ENCODE measurements at regions not wholly inside any gene's neighbourhood (a gene's known extent, or its start where the extent isn't known, plus 50 kb on each side); places are given as distances from the start of the nearest gene placed in this dataset.
A peak's percentile ranks its signal among the peaks of the same experiment; 100 is the strongest.

DNA sequence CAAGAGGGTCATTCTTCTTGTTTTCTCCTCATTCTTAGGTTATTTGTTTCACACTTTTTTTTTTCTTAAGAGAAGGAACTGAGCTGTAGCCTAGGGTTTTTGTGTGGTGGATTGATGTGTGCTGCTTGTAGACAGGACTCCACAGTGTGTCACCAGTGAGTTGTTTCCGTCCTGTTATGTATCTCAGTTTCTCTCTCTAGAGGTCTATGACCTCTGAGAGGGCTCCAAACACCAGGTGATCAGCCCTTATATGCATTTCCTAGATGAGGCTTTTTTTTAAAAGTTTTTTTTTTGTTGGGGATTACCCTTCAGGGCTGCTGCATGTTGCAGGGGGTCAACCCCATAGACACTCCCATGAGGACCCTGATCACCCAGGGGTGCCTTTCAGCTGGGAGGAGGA, 124.2 kb upstream of the MAST4 start:
- WGBS, 2 donors: 67 to 93% methylated on average over 1 of the region's 1 CpG
- peaks cover 0 to 15% (median 0%) of the 10 kb centered on the region in 3 donors for H3K9me3 ChIP-seq
- H3K4me1 ChIP-seq: no peaks in the 10 kb centered on the region
- H3K4me3 ChIP-seq: no peak overlapping the region
- H3K27me3 ChIP-seq: no peaks in the 10 kb centered on the region
- intact Hi-C loops (cut with DNase I): no loop called here
- TF ChIP-seq, protein P1, sequence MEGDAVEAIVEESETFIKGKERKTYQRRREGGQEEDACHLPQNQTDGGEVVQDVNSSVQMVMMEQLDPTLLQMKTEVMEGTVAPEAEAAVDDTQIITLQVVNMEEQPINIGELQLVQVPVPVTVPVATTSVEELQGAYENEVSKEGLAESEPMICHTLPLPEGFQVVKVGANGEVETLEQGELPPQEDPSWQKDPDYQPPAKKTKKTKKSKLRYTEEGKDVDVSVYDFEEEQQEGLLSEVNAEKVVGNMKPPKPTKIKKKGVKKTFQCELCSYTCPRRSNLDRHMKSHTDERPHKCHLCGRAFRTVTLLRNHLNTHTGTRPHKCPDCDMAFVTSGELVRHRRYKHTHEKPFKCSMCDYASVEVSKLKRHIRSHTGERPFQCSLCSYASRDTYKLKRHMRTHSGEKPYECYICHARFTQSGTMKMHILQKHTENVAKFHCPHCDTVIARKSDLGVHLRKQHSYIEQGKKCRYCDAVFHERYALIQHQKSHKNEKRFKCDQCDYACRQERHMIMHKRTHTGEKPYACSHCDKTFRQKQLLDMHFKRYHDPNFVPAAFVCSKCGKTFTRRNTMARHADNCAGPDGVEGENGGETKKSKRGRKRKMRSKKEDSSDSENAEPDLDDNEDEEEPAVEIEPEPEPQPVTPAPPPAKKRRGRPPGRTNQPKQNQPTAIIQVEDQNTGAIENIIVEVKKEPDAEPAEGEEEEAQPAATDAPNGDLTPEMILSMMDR (IDR thresholded peaks at IDR 0.05): no peak
- no peak for TF ChIP-seq POLR2A (IDR thresholded peaks at IDR 0.05)
- H3K36me3 ChIP-seq: no peaks in the 10 kb centered on the region
- no peak for DNase-seq
- no peak overlapping the region for H3K27ac ChIP-seq

DNA sequence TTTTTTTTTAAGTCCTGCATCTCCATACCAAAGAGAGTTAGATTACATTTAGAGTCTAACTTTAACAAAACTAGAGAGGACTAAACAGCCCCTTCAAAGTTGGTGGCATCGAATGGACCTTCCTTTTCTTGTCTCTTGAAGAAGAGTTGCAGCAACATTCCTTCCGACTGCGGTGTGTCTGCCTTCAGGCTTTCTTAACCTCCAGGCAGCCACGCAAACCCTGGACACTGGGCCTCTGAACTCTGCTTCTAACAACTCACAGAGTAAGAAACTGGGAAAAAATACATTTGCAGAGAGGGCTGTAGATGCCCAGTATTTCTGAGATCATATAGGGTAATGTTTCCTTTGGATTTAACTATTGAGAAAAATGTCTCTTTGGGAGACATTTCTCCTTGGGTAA, 120.5 kb upstream of the MAST4 start:
- H3K4me3 ChIP-seq: no peak overlapping the region
- no peaks in the 10 kb centered on the region for H3K27me3 ChIP-seq
- WGBS, 2 donors: 82 to 87% methylated on average over 4 of the region's 4 CpGs
- intact Hi-C loops (cut with DNase I): no loop called here
- H3K4me1 ChIP-seq: no peaks in the 10 kb centered on the region
- no peaks in the 10 kb centered on the region for H3K9me3 ChIP-seq
- H3K27ac ChIP-seq: no peak overlapping the region
- no peaks in the 10 kb centered on the region for H3K36me3 ChIP-seq
- no peak for DNase-seq
- TF ChIP-seq, protein P1 (IDR thresholded peaks at IDR 0.05): no peak
- TF ChIP-seq POLR2A (IDR thresholded peaks at IDR 0.05): no peak

DNA sequence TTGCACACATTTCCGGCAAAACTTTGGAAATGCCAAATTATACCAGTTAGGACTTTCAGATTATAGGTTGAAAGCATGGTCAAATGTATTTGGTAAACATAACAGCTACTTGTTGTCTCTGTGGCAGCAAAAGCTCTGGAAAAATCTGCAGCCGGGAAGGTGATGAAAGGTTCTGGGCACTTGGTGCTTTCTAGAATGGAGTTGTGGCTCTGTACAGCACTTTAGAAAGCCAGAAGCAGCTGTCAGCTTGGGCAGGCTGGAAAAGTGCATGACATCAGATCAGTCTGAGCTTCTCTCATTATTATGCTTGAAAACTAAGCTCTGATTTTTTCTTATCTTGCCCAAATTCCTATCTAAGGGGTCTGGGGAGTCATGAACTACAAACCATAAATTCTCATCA, 118.6 kb upstream of the MAST4 start:
- no peak for DNase-seq
- Histone ChIP-seq H3K4me3 (no peak overlapping the region), H3K27ac (no peak overlapping the region), H3K36me3 (no peaks in the 10 kb centered on the region), H3K9me3 (peaks cover 0 to 1% (median 0%) of the 10 kb centered on the region in 3 donors), H3K27me3 (no peaks in the 10 kb centered on the region), H3K4me1 (no peaks in the 10 kb centered on the region)
- intact Hi-C loops (cut with DNase I): no loop called here
- 75 to 76% methylated on average over 2 of the region's 2 CpGs for WGBS, 2 donors
- TF ChIP-seq, protein P1 (IDR thresholded peaks at IDR 0.05): no peak
- TF ChIP-seq POLR2A (IDR thresholded peaks at IDR 0.05): no peak

DNA sequence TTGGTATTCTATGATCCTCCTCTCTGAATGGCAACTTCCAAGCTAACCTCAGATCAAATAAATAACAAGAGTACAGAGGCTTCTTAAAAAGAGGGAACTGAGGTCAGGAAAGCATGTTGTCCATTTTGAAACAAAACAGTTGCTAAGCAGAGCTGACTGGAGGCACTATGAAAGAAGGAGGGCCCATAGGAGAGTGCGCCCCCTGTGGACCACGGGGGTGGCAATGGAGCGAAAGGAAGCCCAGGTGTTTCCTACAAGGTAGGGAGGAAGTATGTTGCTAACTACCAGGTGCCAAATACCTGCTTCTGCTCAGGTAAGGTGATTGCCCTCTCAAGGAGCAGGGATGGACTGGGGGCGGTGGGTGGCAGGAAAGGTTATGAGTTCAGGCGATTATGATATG, 101.8 kb upstream of the MAST4 start:
- Histone ChIP-seq H3K4me1 (no peaks in the 10 kb centered on the region), H3K4me3 (no peak overlapping the region), H3K9me3 (peaks cover 0 to 7% (median 0%) of the 10 kb centered on the region in 3 donors), H3K27me3 (no peaks in the 10 kb centered on the region), H3K27ac (no peak overlapping the region), H3K36me3 (no peaks in the 10 kb centered on the region)
- DNase-seq: no peak
- TF ChIP-seq, protein P1 (IDR thresholded peaks at IDR 0.05): no peak
- no peak for TF ChIP-seq POLR2A (IDR thresholded peaks at IDR 0.05)
- WGBS, 2 donors: 58 to 68% methylated on average over 4 to 5 of the region's 5 CpGs
- intact Hi-C loops (cut with DNase I): no loop called here

DNA sequence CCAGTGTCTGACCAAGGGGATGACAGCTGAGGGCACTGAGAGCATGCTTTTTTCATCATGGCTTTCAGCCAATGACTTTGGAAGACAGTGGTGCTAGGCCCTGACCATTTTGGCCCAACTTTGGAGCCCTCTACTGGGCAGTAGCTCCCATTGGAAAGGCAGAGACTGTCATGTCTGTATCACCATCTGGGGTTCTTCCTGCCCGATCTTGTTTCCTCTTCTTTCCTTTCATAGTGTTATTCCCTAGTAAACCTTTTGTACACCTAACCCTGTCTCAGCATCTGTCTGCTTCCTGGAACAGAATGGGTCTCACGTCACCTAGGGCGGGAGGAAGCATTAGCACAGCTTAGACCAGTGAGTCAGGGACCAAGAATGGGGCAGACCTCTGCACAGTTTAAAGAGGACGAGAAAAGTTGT, 97.4 kb upstream of the MAST4 start:
- no peak for DNase-seq
- Histone ChIP-seq H3K4me1 (no peaks in the 10 kb centered on the region), H3K4me3 (no peak overlapping the region), H3K36me3 (no peaks in the 10 kb centered on the region), H3K27ac (no peak overlapping the region), H3K27me3 (no peaks in the 10 kb centered on the region), H3K9me3 (no peaks in the 10 kb centered on the region)
- TF ChIP-seq, protein P1 (IDR thresholded peaks at IDR 0.05): peak in 2 of 6 experiments; percentile 13 to 47
- no peak for TF ChIP-seq POLR2A (IDR thresholded peaks at IDR 0.05)
- intact Hi-C loops (cut with DNase I): no loop called here
- WGBS, 2 donors: 68 to 71% methylated on average over 2 to 4 of the region's 4 CpGs
